Endothelial cell of umbilical vein (primary cell): ENCODE measurements at regions not wholly inside any gene's neighbourhood (a gene's known extent, or its start where the extent isn't known, plus 50 kb on each side); places are given as distances from the start of the nearest gene placed in this dataset.

Source experiments
- BruUV-seq: library from RNA; stranded (reverse); fragments of 400-500 nt; replicated peaks from 2 replicates; lab custom pipeline; 2021; lab: Mats Ljungman, UMichigan
- CTCF ChIA-PET: fragments of 300-600, 350-600 bp; sonication (Branson Sonifier 250); formaldehyde crosslinking; loops from one replicate; lab custom pipeline; 2021; ENCODE audit warnings: antibody characterized with exemption, inconsistent platforms; lab: Charles Lee
- POLR2A ChIA-PET: fragments of 300-600, 350-600 bp; sonication (Branson Sonifier 250); formaldehyde crosslinking; loops from one replicate; lab custom pipeline; 2021; ENCODE audit warnings: antibody characterized with exemption, inconsistent platforms; lab: Charles Lee
- DNase-seq: peaks from one replicate; pipeline ENCODE4 v3.0.0-alpha.2; 2011; ENCODE audit warnings: low read depth, low spot score
- FAIRE-seq: peaks from 2 replicates; lab custom pipeline; 2011; peaks lifted over from hg19 to GRCh38; lab: Jason Lieb, UNC
- H2AFZ ChIP-seq: 2 replicates; pipeline ENCODE4 v1.6.0; 2012; ENCODE audit warnings: low read depth, low read length, control low read depth, inconsistent platforms
- H3K27ac ChIP-seq: 2 replicates; pipeline ENCODE4 v1.5.1; 2011; ENCODE audit warnings: low read depth, mild to moderate bottlenecking, control low read depth, low read length, moderate library complexity; ENCODE audit not compliant: insufficient read depth
- H3K27me3 ChIP-seq, 2 experiments: 2 replicates each; pipeline versions ENCODE4 v1.6.0 to v1.6.1; 2011; ENCODE audit warnings: low read length in 2 of 2, mixed read lengths in 1 of 2; ENCODE audit not compliant: control insufficient read depth in 2 of 2, insufficient read depth in 2 of 2
- H3K36me3 ChIP-seq, 2 experiments: 2 replicates in 1 of 2; 3 replicates in 1 of 2; pipeline ENCODE4 v1.5.1; 2011; ENCODE audit warnings: low read length in 2 of 2, mild to moderate bottlenecking in 1 of 2, moderate library complexity in 1 of 2; ENCODE audit not compliant: control insufficient read depth in 2 of 2, insufficient read depth in 2 of 2; ENCODE audit errors: extremely low read depth in 1 of 2
- H3K4me1 ChIP-seq: 3 replicates; pipeline ENCODE4 v1.5.1; 2011; ENCODE audit warnings: mild to moderate bottlenecking, low read length; ENCODE audit not compliant: control insufficient read depth, insufficient read depth; ENCODE audit errors: extremely low read depth
- H3K4me2 ChIP-seq: 2 replicates; pipeline ENCODE4 v1.6.1; 2011; ENCODE audit warnings: low read length, control low read depth, mixed read lengths; ENCODE audit not compliant: insufficient read depth
- H3K4me3 ChIP-seq, 3 experiments: fragments of 200-600 bp in 1 of 3; sonication (generic), shearing (Covaris generic) in 1 of 3; replicated peaks in 1 of 3; 2 replicates each; pipeline ENCODE4 v1.5.1; 2011 to 2016; ENCODE audit warnings: control low read depth in 3 of 3, low read length in 3 of 3, mild to moderate bottlenecking in 2 of 3, inconsistent platforms in 1 of 3, low read depth in 1 of 3, moderate library complexity in 1 of 3; ENCODE audit not compliant: insufficient read depth in 1 of 3
- H3K79me2 ChIP-seq: 2 replicates; pipeline ENCODE4 v1.6.0; 2012; ENCODE audit warnings: low read length, inconsistent platforms; ENCODE audit not compliant: control insufficient read depth, insufficient read depth
- H3K9ac ChIP-seq: replicated peaks from 2 replicates; pipeline ENCODE3; 2011; ENCODE audit warnings: low read length, control low read depth; ENCODE audit not compliant: insufficient read depth; ENCODE audit errors: extremely low read depth
- H3K9me1 ChIP-seq: replicated peaks from 3 replicates; pipeline ENCODE4 v1.6.0; 2011; ENCODE audit warnings: mild to moderate bottlenecking, low read length; ENCODE audit not compliant: control insufficient read depth, insufficient read depth; ENCODE audit errors: extremely low read depth
- H3K9me3 ChIP-seq: replicated peaks from 2 replicates; pipeline ENCODE4 v1.5.1; 2012; ENCODE audit warnings: low read length, inconsistent platforms; ENCODE audit not compliant: control insufficient read depth, insufficient read depth
- H4K20me1 ChIP-seq: replicated peaks from 2 replicates; pipeline ENCODE3; 2011; ENCODE audit warnings: mild to moderate bottlenecking, low read length; ENCODE audit not compliant: control insufficient read depth, insufficient read depth; ENCODE audit errors: extremely low read depth
- CTCF ChIP-seq, 2 donors: IDR thresholded peaks; 1 replicate in 1 of 2; 2 replicates in 1 of 2; pipeline ENCODE4 v1.5.1; 2011; ENCODE audit warnings: low read length in 2 of 2, mild to moderate bottlenecking in 2 of 2, moderate library complexity in 2 of 2, control low read depth in 1 of 2, inconsistent platforms in 1 of 2, low read depth in 1 of 2; ENCODE audit not compliant: insufficient read depth in 1 of 2; ENCODE audit errors: extremely low read depth in 1 of 2
- FOS ChIP-seq: IDR thresholded peaks from 2 replicates; pipeline ENCODE4 v1.6.1; 2011; ENCODE audit warnings: mild to moderate bottlenecking, low read length, moderate library complexity, borderline replicate concordance; ENCODE audit not compliant: insufficient read depth
- GATA2 ChIP-seq: IDR thresholded peaks from 2 replicates; pipeline ENCODE4 v1.7.0; 2011; ENCODE audit warnings: low read depth, mild to moderate bottlenecking, moderate library complexity, mixed read lengths, low read length; ENCODE audit not compliant: insufficient read length, insufficient read depth
- JUN ChIP-seq: IDR thresholded peaks from 2 replicates; pipeline ENCODE4 v1.6.1; 2011; ENCODE audit warnings: borderline replicate concordance, low read depth; ENCODE audit not compliant: insufficient read length, insufficient read depth
- MYC ChIP-seq: IDR thresholded peaks from one replicate; pipeline ENCODE4 v1.6.1; 2011; ENCODE audit warnings: mild to moderate bottlenecking, low read depth, low read length
- POLR2A ChIP-seq: IDR thresholded peaks from 2 replicates; pipeline ENCODE4 v1.6.1; 2012; ENCODE audit warnings: low read depth, mild to moderate bottlenecking, control low read depth, low read length
- dilution Hi-C: fragments of 300-500 bp; cut with MboI; formaldehyde crosslinking; loops from one replicate; pipeline ENCODE4 v1.15.0; 2019; ENCODE audit warnings: low sequenced_read_pairs; ENCODE audit not compliant: extremely low pct_ligation_motif_present
- intact Hi-C: fragments of 100-400 bp; cut with micrococcal nuclease; formaldehyde crosslinking; loops from one replicate; pipeline ENCODE4 v1.10.0; 2022

- Histone ChIP-seq H3K9me3 (no peaks in the 10 kb centered on the region), H4K20me1 (no peaks in the 10 kb centered on the region), H3K4me3 (no peak overlapping the region), H2AFZ (no peak overlapping the region), H3K9ac (no peak overlapping the region), H3K4me1 (no peaks in the 10 kb centered on the region), H3K27me3 (no peaks in the 10 kb centered on the region), H3K36me3 (no peaks in the 10 kb centered on the region), H3K4me2 (no peak overlapping the region), H3K27ac (no peak overlapping the region), H3K79me2 (no peaks in the 10 kb centered on the region), H3K9me1 (no peaks in the 10 kb centered on the region)
- no peak for DNase-seq
- intact Hi-C loops = no loop called here
- POLR2A ChIA-PET = no interaction called here
- FAIRE-seq = no peak
- CTCF ChIA-PET = no interaction called here
- dilution Hi-C loops = no loop called here
- TF ChIP-seq FOS (no peak), JUN (no peak), GATA2 (no peak), MYC (no peak), CTCF (IDR thresholded peaks at IDR 0.05; ENCODE audit: extremely low read depth in 1 of 2, insufficient read depth in 1 of 2, low read depth in 1 of 2, low read length in 2 of 2) (no peak), POLR2A (no peak)
- no TSS peak for BruUV-seq
These were observed 177.1 kb upstream of the KLHL29 start for GRCh38 chr2:23207871-23208270.

- TF ChIP-seq FOS = no peak
- H2AFZ ChIP-seq = no peak overlapping the region
- H3K27ac ChIP-seq = no peak overlapping the region
- H3K9me1 ChIP-seq = no peaks in the 10 kb centered on the region
- intact Hi-C loops (no loop called here), dilution Hi-C loops (no loop called here)
- FAIRE-seq (no peak), DNase-seq (no peak)
- H3K4me2 ChIP-seq = no peak overlapping the region
- no TSS peak for BruUV-seq
- H3K36me3 ChIP-seq = no peaks in the 10 kb centered on the region
- no peaks in the 10 kb centered on the region for H3K27me3 ChIP-seq
- H3K9ac ChIP-seq = no peak overlapping the region
- no peaks in the 10 kb centered on the region for H3K79me2 ChIP-seq
- POLR2A ChIA-PET = no interaction called here
- no peak overlapping the region for H3K4me3 ChIP-seq
- H4K20me1 ChIP-seq = no peaks in the 10 kb centered on the region
- no peaks in the 10 kb centered on the region for H3K9me3 ChIP-seq
- H3K4me1 ChIP-seq = no peaks in the 10 kb centered on the region
- CTCF ChIA-PET = no interaction called here
These were observed 176.6 kb upstream of the KLHL29 start for GRCh38 chr2:23208339-23208738.
